ENCODE measurements at regions not wholly inside any gene's neighbourhood (a gene's known extent, or its start where the extent isn't known, plus 50 kb on each side); places are given as distances from the start of the nearest gene placed in this dataset.

GRCh38 chr15:69876064-69876940 is 221.4 kb downstream of the TLE3 start:
- TF ChIP-seq EP300 (IDR thresholded peaks at IDR 0.05; ENCODE audit: borderline replicate concordance) (no peak), EGR1 (IDR thresholded peaks at IDR 0.05) (no peak), TEAD4 (IDR thresholded peaks at IDR 0.05) (no peak), REST (IDR thresholded peaks at IDR 0.05; ENCODE audit: low read depth) (no peak), RAD21 (IDR thresholded peaks at IDR 0.05; ENCODE audit: low read depth) (no peak), CREB1 (IDR thresholded peaks at IDR 0.05; ENCODE audit: low read depth) (no peak)

Data from Ishikawa (cell line).